Ovary (tissue), 7 donors: ENCODE measurements at regions not wholly inside any gene's neighbourhood (a gene's known extent, or its start where the extent isn't known, plus 50 kb on each side); places are given as distances from the start of the nearest gene placed in this dataset.

Experiments
- DNase-seq, 5 donors: peaks; one replicate each; pipeline ENCODE4 v3.0.0-alpha.2; 2019 to 2020
- H3K27ac ChIP-seq, 2 donors: fragments of 200-600 bp; one replicate each; pipeline versions ENCODE4 v1.5.1 to v1.8.0; 2019 to 2022
- H3K27me3 ChIP-seq: fragments of 200-600 bp; one replicate; pipeline ENCODE4 v1.8.0; 2022
- H3K36me3 ChIP-seq: fragments of 200-600 bp; sonication (generic); one replicate; pipeline ENCODE4 v1.5.1; 2019
- H3K4me1 ChIP-seq: one replicate; pipeline ENCODE4 v1.8.1; 2013; ENCODE audit warnings: mild to moderate bottlenecking, moderate library complexity; ENCODE audit not compliant: insufficient read depth
- H3K4me3 ChIP-seq: fragments of 200-600 bp; sonication (generic); one replicate; pipeline ENCODE4 v1.5.1; 2017
- H3K9me3 ChIP-seq, 2 donors: fragments of 200-600 bp in 1 of 2; sonication (generic) in 1 of 2; one replicate each; pipeline versions ENCODE4 v1.5.1 to v1.8.1; 2013 to 2019; ENCODE audit warnings: mild to moderate bottlenecking in 1 of 2, moderate library complexity in 1 of 2
- CTCF ChIP-seq, 3 donors: fragments of 450-650 bp in 2 of 3; fragments of 200-600 bp in 1 of 3; IDR thresholded peaks; one replicate each; pipeline versions ENCODE4 v1.5.1 to v1.8.0; 2016 to 2022; ENCODE audit warnings: antibody characterized with exemption in 3 of 3, mild to moderate bottlenecking in 1 of 3
- EP300 ChIP-seq: sonication (generic); formaldehyde crosslinking; IDR thresholded peaks from one replicate; pipeline ENCODE4 v1.6.1; 2017; ENCODE audit warnings: antibody characterized with exemption
- POLR2A ChIP-seq: fragments of 450-650 bp; IDR thresholded peaks from one replicate; pipeline ENCODE4 v1.6.1; 2017; ENCODE audit warnings: antibody characterized with exemption, mild to moderate bottlenecking, moderate library complexity
- WGBS, 3 donors: extraction: QIAGEN DNeasy Blood & Tissue Kit in 1 of 3; methylation state at CpG; one replicate each; pipeline versions ENCODE4 v1.1.5 to v1.1.7; 2013 to 2017; 5-methylcytosine and 5-hydroxymethylcytosine counted together
- intact Hi-C, 4 donors: fragments of 100-400 bp; cut with DNase I; formaldehyde crosslinking; loops; one replicate each; pipeline versions ENCODE4 v1.11.0 to v1.15.1; 2022 to 2023
- donor health status: DM: no; HTN: no; CAD: no; lungs with moderate emphysema.
- donor health status: DM: no; HTN: no; CAD: no.
- donor health status: Bipolar disorder and iron deficiency.
- donor health status: DM: no; HTN: no; CAD: no.
- donor health status: DM: yes; HTN: yes; CAD: no.

DNA sequence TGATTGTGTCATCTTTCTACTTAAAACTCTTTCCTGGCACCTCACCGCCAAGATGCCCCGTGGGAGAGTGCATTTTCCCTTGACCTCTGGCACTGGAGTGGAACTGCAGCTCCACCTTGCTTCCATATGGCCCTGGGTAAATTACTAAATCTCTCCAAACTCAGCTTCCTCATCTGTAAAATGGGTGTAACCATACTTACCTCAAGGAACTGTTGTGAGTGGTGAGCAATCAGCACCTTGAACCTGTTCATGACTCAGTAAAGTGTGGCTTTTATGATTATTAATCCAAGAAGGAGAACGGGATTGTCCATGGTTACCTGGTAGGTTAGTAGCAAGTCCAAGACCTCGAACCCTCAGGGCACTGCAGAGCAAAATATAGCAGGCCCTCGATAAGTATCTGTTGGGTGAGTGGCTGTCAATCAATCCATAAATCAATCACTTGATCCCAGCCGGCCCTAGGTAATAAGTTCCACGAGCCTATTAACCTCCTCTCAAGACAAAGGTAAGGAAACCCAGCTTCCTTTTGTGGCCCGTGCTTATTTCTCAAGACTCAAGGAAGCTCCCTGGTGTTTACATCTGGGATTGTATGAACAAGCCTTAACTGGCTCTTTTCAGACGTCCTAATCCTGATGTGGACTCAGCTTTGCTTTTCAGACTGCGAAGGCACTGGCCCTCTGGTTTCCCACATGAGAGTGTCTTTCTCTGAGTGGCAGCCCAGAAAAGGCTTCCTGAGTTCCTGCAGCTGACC is 114.0 kb upstream of the GJB5 start:
- H3K4me3 ChIP-seq, result no peak overlapping the region
- intact Hi-C loops, result no loop called here
- H3K36me3 ChIP-seq, result no peaks in the 10 kb centered on the region
- no peaks in the 10 kb centered on the region for H3K27me3 ChIP-seq
- no peaks in the 10 kb centered on the region for H3K4me1 ChIP-seq
- DNase-seq, result no peak
- 55 to 75% (median 60%) methylated on average over 10 of the region's 10 CpGs for WGBS, 3 donors
- no peak overlapping the region for H3K27ac ChIP-seq
- H3K9me3 ChIP-seq, result no peaks in the 10 kb centered on the region
- TF ChIP-seq POLR2A (no peak), CTCF (IDR thresholded peaks at IDR 0.05) (no peak), EP300 (no peak)

- no peak overlapping the region for H3K27ac ChIP-seq
- intact Hi-C loops, result no loop called here
- H3K36me3 ChIP-seq, result no peaks in the 10 kb centered on the region
- no peak for DNase-seq
- no peaks in the 10 kb centered on the region for H3K4me1 ChIP-seq
- 42 to 81% (median 46%) methylated on average over 1 of the region's 1 CpG for WGBS, 3 donors
- H3K9me3 ChIP-seq, result no peaks in the 10 kb centered on the region
- H3K27me3 ChIP-seq, result no peaks in the 10 kb centered on the region
- no peak overlapping the region for H3K4me3 ChIP-seq
- TF ChIP-seq EP300 (no peak), CTCF (IDR thresholded peaks at IDR 0.05) (no peak), POLR2A (no peak)
Observed at GRCh38 chr1:34642679-34643078, 112.2 kb upstream of the GJB5 start.

- no peak overlapping the region for H3K4me3 ChIP-seq
- H3K27ac ChIP-seq, result no peak overlapping the region
- 22 to 44% (median 23%) methylated on average over 7 of the region's 7 CpGs for WGBS, 3 donors
- no peaks in the 10 kb centered on the region for H3K27me3 ChIP-seq
- H3K4me1 ChIP-seq, result no peaks in the 10 kb centered on the region
- no peak for TF ChIP-seq CTCF (IDR thresholded peaks at IDR 0.05)
- TF ChIP-seq EP300, result no peak
- no peak for TF ChIP-seq POLR2A
- no peaks in the 10 kb centered on the region for H3K9me3 ChIP-seq
- H3K36me3 ChIP-seq, result no peaks in the 10 kb centered on the region
- no peak for DNase-seq
- intact Hi-C loops, result no loop called here
Observed at GRCh38 chr1:34645109-34645688, 109.6 kb upstream of the GJB5 start.

DNA sequence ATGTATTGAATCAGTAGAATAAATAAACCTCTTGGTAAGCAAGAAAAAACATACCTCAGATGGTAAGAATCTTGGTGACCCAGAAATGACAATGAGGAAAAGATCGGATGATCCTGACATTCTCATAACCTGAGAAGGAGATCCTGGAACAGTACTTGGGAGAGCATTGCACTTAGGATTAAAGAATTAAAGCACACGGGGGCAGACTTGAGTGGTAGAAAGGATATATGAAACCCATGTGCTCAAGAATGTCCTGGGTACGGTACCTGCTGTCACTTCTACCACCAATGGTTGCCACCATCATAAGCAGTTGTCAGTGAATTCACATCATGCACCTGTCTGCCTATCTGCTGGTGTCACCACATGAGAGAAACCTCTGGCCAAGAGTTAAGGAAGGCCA is 108.9 kb upstream of the GJB5 start:
- Histone ChIP-seq H3K27ac (no peak overlapping the region), H3K36me3 (no peaks in the 10 kb centered on the region), H3K4me3 (no peak overlapping the region), H3K27me3 (no peaks in the 10 kb centered on the region), H3K4me1 (no peaks in the 10 kb centered on the region), H3K9me3 (no peaks in the 10 kb centered on the region)
- intact Hi-C loops, result no loop called here
- 40 to 53% (median 40%) methylated on average over 3 of the region's 3 CpGs for WGBS, 3 donors
- TF ChIP-seq POLR2A, result no peak
- no peak for TF ChIP-seq CTCF (IDR thresholded peaks at IDR 0.05)
- no peak for TF ChIP-seq EP300
- DNase-seq, result no peak
